HG02981 (cell line): ENCODE measurements at regions not wholly inside any gene's neighbourhood (a gene's known extent, or its start where the extent isn't known, plus 50 kb on each side); places are given as distances from the start of the nearest gene placed in this dataset.
"Not testable (repeated sequence)": the region's sequence is repeated elsewhere in the genome, so short reads cannot be mapped to it uniquely, and the experiment has no call there.

Experiments
- ATAC-seq: cut with Tn5 transposase; IDR thresholded peaks from one replicate; pipeline ENCODE4 v1.9.1; 2021; ENCODE audit warnings: mild to moderate bottlenecking, moderate library complexity; ENCODE audit not compliant: unreplicated experiment

DNA sequence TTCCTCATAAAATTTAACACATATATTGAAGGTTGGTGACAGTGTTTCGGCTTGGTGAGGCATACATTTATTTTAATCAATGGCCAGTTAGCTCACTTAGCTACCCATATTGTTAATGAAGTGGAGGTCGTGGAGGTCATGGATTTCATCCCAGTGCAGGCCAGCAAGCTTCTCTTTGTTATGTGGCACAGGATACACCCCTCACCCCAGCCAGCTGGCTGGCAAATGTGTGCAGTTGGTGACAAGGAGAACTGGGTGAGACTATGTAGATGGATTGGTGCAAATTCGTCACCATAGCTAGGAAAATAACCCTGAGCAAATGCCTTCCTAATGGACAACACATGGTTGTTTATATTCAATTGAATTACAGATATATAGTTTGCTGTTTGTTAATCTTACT is 50.5 kb upstream of the FOXP2 start:
- no peak for ATAC-seq

DNA sequence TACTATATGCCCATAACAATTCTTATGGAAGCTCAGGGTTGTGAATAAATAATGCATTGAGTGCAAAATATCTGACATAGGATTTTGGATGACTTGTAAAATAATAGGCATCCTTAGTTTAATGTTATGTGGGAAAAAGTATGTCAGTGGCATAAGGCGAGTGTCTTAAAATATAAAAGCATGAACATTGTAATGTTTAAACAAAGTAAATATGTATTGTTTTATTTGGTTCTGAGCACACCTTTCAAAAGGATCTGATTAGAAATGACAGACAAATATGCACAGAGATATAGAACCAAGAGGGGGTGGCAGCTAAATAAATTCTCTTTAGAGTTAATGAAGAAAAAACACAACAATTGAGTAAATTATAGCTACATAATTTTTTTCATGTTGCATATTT is 51.3 kb upstream of the FOXP2 start:
- no peak for ATAC-seq

DNA sequence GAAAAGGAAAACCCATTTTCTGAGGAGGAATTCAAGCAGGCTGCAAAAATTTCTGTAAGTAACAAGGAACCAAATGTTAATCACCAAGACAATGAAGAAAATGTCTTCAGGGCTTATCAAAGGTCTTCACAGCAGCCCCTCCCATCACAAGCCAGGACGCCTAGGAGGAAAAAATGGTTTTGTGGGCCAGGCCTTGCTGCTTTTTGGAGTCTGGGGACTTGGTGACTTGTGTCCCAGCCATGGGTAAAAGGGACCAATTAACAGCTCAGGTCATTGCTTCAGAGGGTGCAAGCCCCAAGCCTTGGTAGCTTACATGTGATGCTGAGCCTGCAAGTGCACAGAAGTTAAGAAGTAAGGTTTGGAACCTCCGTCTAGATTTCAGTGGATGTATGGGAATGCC is 55.7 kb upstream of the FOXP2 start:
- ATAC-seq: no peak

DNA sequence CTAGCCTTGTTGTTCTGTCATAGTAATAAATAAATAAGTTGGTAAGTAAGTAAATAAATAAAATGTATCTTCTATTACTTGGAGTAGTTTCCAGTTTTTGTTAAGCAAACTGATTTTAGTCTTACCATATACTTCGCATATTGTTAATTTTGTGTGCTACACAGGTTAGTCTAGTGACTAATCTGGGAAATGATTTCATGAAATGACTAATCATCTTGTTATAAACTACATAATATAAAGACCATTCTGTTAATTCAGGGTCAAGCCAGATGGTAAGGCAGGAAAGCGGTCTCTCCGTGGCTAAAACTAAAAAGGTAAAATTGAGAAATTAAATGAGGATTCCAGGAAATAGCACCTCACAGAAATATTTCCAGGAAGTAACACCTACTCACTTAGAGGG is 58.5 kb upstream of the FOXP2 start:
- ATAC-seq: no peak

DNA sequence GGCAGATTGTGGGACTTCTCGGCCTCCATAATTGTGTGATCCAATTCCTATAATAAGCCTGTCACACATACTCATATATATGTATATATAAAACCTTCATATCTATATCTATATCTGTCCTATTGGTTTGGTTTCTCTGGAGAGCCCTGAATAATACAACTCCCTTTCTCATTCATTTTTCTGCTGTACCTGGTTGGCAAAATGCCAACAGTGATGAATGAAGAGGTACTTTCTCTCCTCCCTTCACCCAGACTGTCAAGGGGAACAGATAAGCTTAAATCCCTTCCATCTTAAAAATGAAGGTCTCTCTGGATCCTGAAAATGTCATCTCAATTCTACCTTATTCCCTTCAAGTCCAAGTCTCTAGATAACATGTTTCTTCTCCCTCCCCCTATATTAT is 60.3 kb upstream of the FOXP2 start:
- ATAC-seq: no peak

DNA sequence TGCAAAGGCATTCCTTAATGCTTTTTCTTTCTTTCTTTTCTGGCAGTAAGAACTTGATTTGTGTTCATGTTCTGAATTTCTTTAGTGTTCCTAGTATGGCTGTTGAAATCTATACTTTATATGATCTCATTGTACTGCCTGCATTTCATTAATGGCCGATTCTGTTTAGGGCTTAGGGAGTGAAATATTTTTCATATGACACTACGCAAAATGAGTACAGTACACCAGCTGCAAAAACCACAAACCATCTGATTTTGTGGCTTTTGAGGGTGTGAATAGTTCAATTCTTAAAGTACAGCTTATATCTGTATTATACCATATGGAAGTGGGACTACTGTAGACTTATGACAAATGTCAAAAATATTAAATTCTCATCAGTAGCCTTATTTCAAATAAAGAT is 69.1 kb upstream of the FOXP2 start:
- no peak for ATAC-seq

DNA sequence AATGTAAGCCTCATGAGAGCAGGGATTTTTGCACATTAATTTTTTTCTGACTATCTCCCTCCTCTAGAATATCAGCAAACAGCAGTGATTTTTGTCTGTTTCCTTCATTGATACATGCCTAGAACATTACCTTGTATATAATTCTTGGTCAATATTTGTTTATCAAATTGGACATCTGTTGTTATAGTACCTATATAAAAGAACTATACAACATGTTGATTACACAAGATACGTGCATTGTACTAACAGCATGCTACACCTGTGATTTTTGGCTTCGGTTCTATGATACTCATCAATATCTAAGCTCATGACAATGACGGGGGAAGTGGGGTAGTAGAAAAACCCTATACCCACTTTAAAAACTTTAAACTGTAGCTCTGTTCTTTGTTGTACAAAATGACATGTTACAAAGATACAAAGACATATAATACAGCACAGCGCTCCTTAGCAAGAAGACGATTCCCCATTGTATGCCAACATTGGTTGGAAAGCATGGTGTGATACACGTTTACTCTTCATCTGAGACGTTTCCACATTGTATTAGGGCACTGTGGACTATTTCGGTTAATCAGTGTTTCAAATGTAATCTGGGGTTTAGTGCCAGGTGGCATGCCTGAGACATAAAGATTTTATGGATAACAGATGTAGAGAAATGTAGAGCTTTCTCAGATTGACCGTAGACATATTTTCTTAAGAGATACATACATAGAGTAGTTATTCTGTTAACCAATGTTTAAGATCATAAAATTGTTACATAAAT is 70.5 kb upstream of the FOXP2 start:
- no peak for ATAC-seq

DNA sequence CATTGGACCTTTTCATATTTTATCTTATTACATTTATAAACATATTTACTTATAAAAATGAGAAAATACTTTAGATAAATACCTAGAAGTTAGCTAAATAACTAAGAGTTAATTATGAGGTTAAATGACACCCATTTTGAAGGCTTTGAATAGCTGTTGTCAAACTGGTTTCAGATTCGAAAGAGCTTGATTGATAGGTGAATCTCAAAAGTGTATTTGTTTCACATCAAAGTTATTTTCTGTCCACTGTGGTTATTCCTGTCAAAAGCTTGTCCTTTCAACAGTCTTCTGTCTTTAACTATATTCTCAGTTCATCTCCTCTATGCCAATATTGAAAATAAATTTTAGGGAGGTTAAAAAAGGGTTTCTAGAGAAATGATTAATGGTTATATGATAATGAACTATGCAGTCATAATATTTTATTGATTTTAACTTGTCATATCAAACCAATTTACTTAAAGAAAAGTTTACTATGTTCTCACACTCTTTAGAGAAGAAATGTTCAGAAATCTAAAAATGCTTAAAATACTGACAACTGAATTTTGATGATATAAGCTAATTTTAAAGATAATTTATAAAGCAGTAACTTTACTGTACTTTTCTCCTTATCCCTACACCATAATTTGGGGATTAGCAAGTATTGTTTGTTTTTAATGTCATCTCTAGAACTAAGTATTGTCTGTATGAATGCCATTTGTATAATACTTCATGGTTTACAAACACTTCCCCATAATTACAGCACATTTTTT is 72.0 kb upstream of the FOXP2 start:
- ATAC-seq: no peak

DNA sequence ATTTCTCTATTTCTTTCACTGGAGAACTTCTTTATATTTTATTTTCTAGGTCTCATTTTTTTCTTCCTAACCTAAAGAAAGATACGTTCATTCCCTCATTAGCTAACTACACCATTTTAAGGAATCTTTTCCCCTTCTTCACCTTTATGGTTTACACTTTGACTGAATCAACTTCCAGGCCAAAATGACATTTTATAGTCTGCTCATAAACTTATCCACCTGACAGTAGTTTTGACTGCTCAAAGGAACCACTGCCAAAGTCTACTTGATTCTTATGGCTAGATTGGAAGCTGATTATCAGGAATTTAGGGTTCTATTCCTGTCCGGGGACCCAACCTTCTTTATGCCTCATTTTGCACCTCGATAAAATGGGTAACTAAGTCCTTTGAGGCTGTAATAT is 73.0 kb upstream of the FOXP2 start:
- ATAC-seq: no peak

DNA sequence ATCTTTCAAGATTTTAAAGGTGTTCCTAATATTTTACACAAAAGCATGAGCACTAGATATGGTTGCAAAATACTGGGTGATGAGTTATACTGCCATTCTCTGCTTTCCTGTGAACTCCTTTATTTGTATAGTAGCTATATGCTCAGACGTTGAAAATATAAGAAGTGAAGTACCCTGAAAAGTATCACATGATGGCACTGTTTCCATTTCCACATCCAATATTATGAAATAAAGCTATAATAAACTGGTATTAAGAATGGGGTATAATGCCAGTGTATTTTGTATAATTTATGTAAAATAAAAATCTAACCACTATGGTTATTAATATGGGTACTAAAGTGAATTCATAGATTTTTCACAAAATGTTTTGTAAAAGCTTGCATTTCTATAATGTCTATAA is 79.6 kb upstream of the FOXP2 start:
- no peak for ATAC-seq

DNA sequence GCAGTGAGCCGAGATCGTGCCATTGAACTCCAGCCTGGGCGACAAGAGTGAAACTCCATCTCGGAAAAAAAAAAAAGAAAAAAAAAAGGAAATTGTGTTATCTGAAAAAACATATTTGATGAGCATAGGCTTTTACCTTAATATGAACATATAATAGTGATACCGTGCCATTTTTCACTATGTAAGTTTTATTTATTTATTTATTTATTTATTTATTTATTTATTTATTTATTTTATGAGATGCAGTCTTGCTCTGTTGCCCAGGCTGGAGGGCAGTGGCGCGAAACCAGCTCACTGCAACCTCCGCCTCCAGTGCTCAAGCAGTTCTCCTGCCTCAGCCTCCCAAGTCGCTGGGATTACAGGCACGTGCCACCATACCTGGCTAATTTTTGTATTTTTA is 85.2 kb upstream of the FOXP2 start:
- not testable (repeated sequence) for ATAC-seq

DNA sequence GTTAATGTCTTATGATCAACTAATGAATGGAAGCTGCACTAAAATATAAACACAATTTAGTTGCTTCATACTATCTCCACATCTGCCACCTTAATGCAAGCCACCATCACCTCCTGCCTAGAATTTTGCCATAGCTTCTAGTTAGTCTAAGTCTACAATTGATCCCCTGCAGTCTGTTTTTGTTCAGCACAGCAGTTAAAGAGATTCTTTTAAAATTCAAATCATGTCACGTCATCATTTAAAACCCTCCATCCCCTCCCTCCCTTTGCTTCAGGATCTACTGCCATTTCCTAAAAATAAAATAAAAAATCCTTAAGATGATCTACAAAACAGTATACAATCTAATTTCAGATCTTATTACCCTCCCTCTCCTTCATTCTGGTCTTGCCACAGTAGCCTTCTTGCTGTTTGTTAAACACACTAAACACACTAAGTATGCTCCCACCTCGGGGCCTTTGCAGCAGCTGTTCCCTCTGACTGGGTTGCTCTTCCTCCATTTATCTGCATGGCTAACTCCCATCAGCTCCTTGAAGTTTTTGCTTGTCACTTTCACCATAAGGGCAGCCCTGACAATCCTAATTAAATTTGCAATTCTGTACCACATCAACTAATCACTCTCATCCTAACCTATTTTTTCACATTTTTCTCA is 97.0 kb upstream of the FOXP2 start:
- ATAC-seq: no peak

DNA sequence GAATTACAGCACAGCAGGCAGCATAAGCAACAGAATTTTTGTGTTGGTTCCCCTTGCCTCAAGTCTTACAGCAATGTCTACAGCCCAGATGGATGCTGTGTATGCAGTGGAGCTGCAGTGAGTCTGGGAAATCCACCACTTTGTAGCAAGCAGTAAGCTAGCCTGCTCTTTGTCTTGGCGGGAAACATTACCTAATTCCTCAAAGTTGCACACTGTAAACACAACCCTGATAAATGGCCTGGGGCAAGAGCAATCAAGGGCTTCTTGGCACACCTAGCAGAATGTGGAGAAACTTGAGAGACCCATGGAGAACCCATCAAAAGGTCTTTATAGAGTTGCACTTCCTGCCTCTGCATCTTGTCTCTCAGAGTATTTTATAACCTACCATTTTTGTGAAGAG is 102.0 kb upstream of the FOXP2 start:
- no peak for ATAC-seq

DNA sequence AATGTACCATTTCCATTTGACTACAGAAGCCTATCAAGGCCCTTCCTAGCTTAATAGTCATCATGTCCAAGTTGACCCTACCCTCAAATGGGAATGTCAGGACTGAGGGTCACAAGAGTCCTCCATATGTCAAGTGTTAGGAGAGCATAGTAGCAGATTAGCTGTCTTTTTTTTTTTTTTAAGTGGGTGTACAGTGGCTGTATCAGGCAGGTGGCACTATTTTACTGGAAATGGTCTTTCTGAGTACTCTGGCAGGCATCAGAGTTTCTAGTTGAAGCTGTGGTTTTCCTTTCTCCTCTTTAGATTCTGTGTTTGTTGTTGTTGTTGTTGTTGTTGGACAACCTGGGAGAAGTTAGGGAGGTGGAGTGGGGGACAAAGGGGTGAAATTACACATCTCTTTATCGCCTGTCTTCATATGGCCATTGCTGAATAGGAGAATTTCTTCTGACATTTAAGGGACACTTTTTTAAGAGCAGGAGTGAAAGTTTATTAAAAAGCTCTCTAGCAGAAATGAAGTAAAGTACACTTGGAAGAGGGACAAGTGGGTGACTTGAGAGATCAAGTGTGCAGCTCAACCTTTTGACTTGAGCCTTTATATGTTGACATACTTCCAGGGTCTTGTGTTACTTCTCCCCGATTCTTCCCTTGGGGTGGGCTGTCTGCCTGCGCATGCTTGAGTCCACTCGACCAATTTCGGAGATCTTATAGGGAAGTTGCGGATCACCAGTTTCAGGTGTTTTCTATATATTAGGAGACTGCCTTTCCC is 104.1 kb upstream of the FOXP2 start:
- no peak for ATAC-seq

DNA sequence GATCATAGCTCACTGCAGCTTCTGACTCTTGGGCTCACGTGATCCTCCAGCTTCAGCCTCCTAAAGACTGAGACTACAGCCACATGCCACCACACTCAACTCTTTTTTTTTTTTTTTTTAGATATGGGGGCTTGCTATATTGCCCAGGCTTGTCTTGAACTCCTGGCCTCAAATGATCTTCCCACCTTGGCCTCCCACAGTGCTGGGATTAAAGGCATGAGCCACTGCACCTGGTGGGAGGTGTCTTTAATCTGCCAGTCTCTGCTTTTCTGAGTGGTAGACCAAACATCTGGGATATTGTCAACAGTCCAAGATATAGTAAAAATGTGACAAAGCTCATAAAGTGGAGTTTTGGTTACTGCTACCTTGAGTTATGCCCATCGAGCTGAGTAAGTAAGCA is 104.9 kb upstream of the FOXP2 start:
- no peak for ATAC-seq

DNA sequence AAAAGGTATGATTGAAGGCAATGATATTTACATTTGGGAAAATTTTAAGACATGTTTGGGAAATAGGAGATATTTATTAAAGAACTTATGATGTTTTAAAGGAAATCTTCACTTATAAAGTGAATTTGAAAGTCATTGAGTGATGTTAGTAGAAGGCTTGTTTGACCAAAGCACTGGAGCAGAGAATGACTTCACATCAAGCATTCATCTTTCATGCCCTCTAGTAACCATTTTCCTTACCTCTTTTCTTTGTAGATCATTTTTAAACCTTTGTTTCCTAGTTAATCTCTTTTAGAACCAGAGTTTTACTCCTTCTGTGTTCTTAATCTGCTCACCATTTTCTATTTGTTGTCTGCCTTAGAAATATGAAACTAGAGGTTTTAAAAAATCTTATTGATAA is 111.3 kb upstream of the FOXP2 start:
- no peak for ATAC-seq

DNA sequence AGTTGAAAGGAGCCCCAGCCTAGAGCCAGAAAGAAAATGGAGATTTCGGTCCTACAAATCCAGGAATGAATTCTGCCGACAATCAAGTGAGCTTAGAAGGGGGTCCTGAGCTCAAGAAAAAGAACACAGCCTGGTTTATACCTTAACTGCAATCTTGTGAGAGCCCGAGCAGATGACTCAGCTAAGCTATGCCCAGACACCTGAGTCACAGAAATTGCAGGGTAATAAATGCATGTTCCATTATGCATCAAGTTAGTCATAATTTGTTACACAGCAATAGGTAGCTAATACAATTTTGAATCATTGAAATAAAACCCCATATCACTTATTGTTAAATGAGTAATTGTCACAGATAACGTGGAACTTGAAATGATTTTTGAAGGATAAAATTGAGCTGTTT is 111.8 kb upstream of the FOXP2 start:
- ATAC-seq: no peak

DNA sequence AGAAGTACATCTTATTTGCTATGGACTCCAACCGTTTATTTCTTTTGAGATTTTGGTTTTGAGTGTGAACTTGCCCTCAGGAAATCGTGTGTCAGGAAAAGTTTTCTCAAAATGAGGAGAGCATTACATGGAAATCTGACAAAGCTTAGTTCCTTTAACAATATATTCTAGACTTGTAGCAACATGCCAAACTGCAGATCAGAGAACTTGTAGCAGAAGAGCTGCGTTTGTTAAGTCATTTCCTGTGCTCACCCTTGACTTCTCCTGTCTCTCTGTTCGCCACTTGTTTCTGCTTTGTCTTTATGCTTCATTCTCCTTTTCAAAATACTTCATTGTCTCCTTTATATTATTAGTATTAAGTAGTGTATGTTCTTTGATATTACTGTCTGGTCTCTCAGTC is 116.6 kb upstream of the FOXP2 start:
- ATAC-seq: no peak

DNA sequence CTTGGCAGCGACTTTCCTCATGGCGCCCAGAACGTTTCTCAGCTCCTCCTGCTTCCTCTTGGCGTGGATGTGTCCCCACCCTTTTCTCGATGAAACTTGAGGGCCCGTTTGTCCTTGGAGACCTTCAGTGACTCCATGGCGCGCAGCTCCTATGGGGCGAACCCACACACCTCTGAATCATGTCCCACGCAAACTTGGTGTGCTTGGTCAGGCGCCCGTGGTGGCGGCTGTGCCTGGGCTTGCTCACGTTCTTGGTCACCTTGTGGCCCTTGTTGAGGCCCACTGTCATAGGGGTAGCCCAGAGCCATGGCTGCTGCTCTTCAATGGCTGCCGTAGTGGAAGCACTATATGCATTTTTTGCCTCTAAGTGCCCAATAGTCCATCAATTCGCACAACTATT is 117.5 kb upstream of the FOXP2 start:
- no peak for ATAC-seq

DNA sequence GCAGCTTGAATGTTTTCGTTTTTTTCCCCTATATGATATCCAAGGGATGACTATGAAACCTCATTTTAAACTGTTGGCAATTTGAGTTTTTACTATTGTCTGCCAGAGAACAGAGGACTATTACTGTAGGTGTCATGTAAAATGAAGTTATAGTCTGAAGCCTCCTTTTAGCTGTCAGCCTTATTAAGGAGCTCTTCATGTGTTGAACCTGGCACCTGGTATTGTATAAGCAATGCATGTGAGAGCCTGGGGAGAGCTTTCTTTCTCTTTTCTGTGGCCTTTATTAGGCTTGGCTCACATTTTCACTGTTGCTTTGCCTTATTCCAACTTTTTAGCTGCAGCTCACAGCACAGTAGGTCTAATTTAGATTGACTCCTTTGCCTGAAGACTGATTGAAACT is 119.1 kb upstream of the FOXP2 start:
- ATAC-seq: no peak

DNA sequence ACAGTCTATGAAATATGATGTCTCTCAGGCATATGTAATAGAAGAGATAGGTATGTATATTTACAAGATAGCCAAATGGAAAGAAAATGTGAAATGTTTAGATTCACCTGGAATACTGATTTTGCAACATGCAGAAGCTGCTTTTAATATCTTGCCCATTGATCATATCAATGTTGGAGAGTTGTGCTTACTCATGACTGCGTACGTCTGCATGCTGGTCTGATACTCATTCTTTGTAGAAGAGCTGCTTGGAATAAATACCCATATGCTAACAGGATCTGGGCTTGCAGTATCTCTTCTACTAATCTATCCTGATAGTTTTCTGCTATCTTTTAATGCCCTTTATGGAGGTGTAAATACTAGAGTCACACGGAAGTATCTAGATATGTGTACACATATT is 120.6 kb upstream of the FOXP2 start:
- no peak for ATAC-seq
